Activated naive CD8-positive, alpha-beta T cell treated with anti-CD3 and anti-CD28 coated beads, Interleukin-2, amount 50 U/mL, for 24 hours (primary cell): ENCODE measurements at regions not wholly inside any gene's neighbourhood (a gene's known extent, or its start where the extent isn't known, plus 50 kb on each side); places are given as distances from the start of the nearest gene placed in this dataset.
"Not testable (repeated sequence)": the region's sequence is repeated elsewhere in the genome, so short reads cannot be mapped to it uniquely, and the experiment has no call there.

ENCODE experiments used
- ATAC-seq: fragments of 150-1000 bp; cut with Tn5 transposase; one replicate; pipeline ENCODE4 v1.10.0; 2021
- DNase-seq: peaks from one replicate; pipeline ENCODE4 v3.0.0; 2021
- H3K27ac Mint-ChIP-seq: one replicate; pipeline ENCODE4 v1.8.0; 2021; ENCODE audit warnings: mild to moderate bottlenecking, mixed read lengths
- H3K27me3 Mint-ChIP-seq: one replicate; pipeline ENCODE4 v1.8.0; 2021; ENCODE audit warnings: mixed read lengths
- H3K36me3 Mint-ChIP-seq: one replicate; pipeline ENCODE4 v1.8.0; 2021; ENCODE audit warnings: low read depth, mixed read lengths
- H3K4me1 Mint-ChIP-seq: one replicate; pipeline ENCODE4 v1.8.0; 2021; ENCODE audit warnings: mixed read lengths
- H3K4me3 Mint-ChIP-seq: one replicate; pipeline ENCODE4 v1.8.0; 2021; ENCODE audit warnings: mild to moderate bottlenecking, moderate library complexity, mixed read lengths
- H3K9me3 Mint-ChIP-seq: one replicate; pipeline ENCODE4 v1.8.0; 2021; ENCODE audit warnings: mixed read lengths

DNA sequence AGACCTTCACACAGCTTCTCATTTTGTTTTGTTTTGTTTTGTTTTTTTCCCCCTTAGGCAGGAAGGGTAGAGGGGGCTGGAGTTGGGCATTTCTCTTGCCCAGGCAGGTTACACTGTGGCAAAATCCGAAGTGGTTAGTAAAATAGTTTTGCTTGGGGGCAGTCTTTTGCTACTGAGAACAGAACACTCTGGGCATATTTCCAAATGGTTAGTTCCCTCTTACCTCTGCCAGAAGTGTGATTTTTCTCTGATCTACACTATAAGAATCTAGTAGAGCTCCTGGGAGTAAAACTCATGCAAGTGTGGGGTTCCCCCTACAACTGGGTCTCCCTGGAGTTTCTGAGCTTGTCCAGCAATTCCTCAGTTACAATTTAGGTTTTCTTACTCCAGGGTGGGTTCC, 61.7 kb downstream of the NPS start:
- no peaks in the 10 kb centered on the region for H3K36me3 Mint-ChIP-seq
- no peaks in the 10 kb centered on the region for H3K27me3 Mint-ChIP-seq
- ATAC-seq = no peak
- DNase-seq = no peak
- no peaks in the 10 kb centered on the region for H3K9me3 Mint-ChIP-seq
- no peaks in the 10 kb centered on the region for H3K4me1 Mint-ChIP-seq
- no peak overlapping the region for H3K4me3 Mint-ChIP-seq
- H3K27ac Mint-ChIP-seq = no peak overlapping the region

DNA sequence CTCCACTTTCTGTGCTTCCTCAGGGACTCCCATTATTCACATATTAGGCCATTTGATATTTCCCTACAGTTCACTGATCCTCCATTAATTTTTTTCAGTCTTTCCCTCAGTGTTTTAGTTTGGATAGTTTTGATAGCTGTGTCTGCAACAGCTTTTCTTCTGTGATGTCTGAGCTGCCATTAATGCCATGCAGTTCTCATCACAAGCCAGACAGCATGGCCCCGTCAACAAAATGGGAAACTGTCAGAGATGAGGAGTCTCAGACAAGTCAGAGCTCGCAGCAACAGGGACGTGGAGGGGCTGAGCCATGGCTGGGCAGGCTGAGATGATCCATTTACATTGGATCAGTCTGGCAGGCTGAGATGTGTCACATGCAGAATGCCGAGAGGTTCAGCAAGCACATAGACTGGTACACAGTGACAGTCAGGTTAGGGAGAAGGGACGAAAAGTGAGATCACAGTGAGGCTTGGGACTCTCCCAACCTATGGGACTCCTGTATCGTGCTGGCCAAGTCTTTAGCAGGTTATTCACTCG, 65.4 kb downstream of the NPS start:
- Mint-ChIP-seq H3K27ac (no peak overlapping the region), H3K36me3 (no peaks in the 10 kb centered on the region), H3K4me1 (no peaks in the 10 kb centered on the region), H3K9me3 (no peaks in the 10 kb centered on the region), H3K27me3 (no peaks in the 10 kb centered on the region), H3K4me3 (no peak overlapping the region)
- ATAC-seq (no peak), DNase-seq (no peak)

DNA sequence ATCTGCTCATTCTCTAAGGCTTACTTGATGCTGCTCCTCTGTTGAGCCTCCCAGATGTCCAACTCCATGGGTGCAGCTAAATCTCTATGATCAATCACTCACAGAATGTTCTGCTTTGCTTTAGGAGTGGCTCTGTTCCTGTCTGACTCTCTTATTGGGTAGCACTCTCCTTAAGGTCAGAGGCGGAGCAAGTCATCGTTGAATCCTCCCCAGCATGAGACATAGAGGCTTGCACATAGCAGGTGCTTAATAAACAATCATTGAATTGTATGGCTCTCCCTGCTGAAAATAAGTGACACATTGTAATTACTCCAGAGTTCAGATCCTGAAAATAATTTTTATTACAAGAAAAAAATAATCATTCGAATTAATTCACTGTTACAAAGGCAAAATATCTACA, 69.7 kb downstream of the NPS start:
- peaks cover 1% of the 10 kb centered on the region for H3K27me3 Mint-ChIP-seq
- H3K9me3 Mint-ChIP-seq = no peaks in the 10 kb centered on the region
- DNase-seq (no peak), ATAC-seq (no peak)
- H3K4me3 Mint-ChIP-seq = no peak overlapping the region
- no peaks in the 10 kb centered on the region for H3K4me1 Mint-ChIP-seq
- no peak overlapping the region for H3K27ac Mint-ChIP-seq
- H3K36me3 Mint-ChIP-seq = no peaks in the 10 kb centered on the region

DNA sequence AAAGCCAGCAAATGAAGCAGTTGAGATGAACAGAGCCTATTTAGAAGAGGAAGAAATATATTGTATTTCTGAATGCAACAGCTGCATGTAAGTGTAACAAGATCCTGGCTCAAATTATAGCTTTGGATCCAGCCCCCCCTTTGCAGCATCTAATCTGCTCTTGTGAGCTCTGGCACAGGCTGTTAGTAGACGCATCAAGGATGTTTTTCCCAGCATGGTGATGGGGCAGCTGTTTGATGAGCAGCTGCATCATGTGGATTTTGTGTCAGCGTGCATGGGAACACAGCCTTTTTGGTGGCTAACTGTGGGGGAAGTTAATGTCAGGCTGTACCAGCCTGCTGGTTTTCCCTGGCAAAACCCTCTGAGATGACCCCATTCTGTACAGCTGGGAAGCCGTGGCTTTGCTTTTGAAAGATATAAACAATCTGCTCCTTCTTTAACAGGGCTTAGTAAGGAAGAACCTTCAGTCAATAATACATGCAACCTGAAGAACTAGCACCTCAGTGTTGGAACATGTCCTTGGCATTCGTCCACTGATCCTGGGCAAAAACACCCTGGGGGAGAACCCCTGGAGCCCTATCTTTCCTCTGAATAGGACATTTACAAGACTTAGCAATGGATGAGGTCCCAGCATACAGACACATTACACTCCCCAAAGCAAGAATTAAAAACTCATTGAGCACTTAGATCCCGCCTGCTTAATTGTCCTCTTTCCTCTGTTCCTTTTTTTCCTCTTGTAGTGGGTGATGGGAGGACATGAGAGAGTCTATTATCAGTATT, 70.6 kb downstream of the NPS start:
- no peak for ATAC-seq
- Mint-ChIP-seq H3K27me3 (peaks cover 4% of the 10 kb centered on the region), H3K9me3 (peaks cover 3% of the 10 kb centered on the region), H3K27ac (no peak overlapping the region), H3K4me1 (no peaks in the 10 kb centered on the region), H3K4me3 (no peak overlapping the region), H3K36me3 (no peaks in the 10 kb centered on the region)
- DNase-seq = no peak

DNA sequence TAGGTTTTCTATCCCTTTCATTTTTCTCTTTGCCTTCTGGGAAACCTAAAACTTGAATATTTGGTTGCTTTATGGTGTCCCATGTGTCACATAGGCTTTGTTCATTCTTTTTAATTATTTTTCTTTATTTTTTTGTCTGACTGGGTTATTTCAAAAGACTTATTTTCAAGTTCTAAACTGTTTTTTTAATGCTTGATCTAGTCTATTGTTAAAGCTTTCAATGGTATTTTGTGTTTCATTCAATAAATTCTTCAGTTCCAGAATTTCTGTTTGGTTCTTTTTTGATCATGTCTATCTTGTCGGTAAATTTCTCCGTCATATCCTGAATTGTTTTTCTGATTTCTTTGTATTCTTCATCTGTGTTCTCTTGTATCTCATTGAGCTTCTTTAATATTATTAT, 86.8 kb downstream of the NPS start:
- ATAC-seq (no peak), DNase-seq (no peak)
- no peak overlapping the region for H3K4me3 Mint-ChIP-seq
- H3K27me3 Mint-ChIP-seq = peaks cover 2% of the 10 kb centered on the region
- H3K27ac Mint-ChIP-seq = no peak overlapping the region
- H3K9me3 Mint-ChIP-seq = peaks cover 23% of the 10 kb centered on the region
- no peaks in the 10 kb centered on the region for H3K4me1 Mint-ChIP-seq
- no peaks in the 10 kb centered on the region for H3K36me3 Mint-ChIP-seq

DNA sequence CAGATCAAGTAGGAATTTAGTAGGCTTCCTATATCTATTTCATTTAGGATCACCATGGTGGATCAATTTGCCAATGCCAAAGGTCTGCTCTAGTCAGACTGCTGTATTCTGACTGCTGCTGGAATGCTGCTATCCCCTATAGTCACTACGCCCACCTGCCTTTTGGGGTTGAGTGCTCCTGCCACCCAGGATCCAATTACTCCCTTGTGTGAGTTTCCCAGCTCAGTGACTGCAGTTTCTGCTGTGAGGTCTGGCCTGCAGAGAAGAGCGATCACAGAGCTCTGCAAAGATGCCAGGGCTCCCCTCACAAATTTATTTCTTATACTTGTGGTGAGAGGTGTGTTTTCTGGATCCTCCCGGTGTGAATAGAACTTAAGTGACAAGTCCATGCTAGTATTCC, 88.1 kb upstream of the FOXI2 start:
- Mint-ChIP-seq H3K27ac (no peak overlapping the region), H3K27me3 (no peaks in the 10 kb centered on the region), H3K4me3 (no peak overlapping the region), H3K36me3 (no peaks in the 10 kb centered on the region), H3K4me1 (no peaks in the 10 kb centered on the region), H3K9me3 (no peaks in the 10 kb centered on the region)
- ATAC-seq = no peak
- no peak for DNase-seq

DNA sequence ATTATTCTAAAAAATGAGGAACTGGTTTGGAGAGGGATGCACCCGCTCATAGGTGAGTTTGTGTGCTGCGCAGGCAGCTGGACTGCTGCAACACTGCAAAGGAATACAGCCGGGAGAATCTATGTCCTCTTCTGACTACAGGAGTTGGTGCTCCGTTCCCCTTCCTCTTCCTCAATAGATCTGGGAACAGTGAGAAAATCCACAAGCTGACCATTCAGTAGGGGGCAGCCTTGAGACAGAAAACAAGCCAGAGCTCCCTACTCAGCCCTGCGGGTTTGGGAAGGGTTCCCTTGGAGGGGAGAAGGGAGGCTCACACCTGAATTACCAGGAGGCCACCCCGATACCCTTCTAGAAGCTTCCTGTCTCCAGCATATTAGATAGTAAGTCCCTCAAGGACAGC, 87.3 kb upstream of the FOXI2 start:
- DNase-seq = peak; percentile 2
- no peaks in the 10 kb centered on the region for H3K27me3 Mint-ChIP-seq
- no peak for ATAC-seq
- H3K4me1 Mint-ChIP-seq = no peaks in the 10 kb centered on the region
- H3K27ac Mint-ChIP-seq = no peak overlapping the region
- H3K36me3 Mint-ChIP-seq = no peaks in the 10 kb centered on the region
- H3K9me3 Mint-ChIP-seq = no peaks in the 10 kb centered on the region
- no peak overlapping the region for H3K4me3 Mint-ChIP-seq

DNA sequence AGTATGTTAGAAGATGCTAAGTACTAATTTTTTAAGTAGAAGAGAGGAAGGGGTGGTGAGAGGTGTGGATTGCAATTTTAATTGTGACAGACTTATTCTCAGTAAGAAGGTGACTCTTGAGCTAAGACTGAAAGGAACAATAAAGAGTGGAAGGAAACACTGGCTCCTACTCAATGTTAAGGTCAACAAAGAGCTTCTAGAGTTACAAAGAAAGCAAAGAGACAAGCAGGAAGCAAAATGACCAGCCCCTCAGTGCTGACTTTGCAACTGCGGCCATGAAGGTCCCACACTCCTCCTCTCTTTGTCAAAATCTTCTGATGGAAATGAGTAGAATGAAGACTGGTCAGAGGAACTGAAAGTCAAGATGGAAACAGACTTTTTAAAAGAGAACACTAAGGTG, 79.9 kb upstream of the FOXI2 start:
- no peaks in the 10 kb centered on the region for H3K4me1 Mint-ChIP-seq
- ATAC-seq = no peak
- no peak for DNase-seq
- H3K27ac Mint-ChIP-seq = no peak overlapping the region
- no peak overlapping the region for H3K4me3 Mint-ChIP-seq
- no peaks in the 10 kb centered on the region for H3K36me3 Mint-ChIP-seq
- no peaks in the 10 kb centered on the region for H3K9me3 Mint-ChIP-seq
- H3K27me3 Mint-ChIP-seq = no peaks in the 10 kb centered on the region

DNA sequence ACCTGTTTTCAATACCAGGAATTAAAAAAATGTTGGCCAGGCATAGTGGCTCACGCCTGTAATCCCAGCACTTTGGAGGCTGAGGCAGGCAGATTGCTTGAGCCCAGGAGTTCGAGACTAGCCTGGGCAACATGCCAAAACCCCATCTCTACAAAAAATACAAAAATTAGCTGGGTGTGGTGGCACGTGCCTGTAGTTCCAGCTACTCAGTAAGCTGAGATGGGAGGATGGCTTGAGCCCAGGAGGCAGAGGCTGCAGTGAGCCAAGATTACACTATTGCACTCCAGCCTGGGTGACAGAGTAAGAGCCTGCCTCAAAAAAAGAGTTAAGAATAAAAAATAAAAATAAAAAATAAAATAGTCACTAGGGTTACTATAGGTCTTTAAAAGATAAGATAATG, 60.6 kb upstream of the FOXI2 start:
- not testable (repeated sequence) for DNase-seq, H3K27me3 Mint-ChIP-seq, H3K36me3 Mint-ChIP-seq, ATAC-seq, H3K9me3 Mint-ChIP-seq, H3K4me1 Mint-ChIP-seq, H3K4me3 Mint-ChIP-seq, H3K27ac Mint-ChIP-seq

DNA sequence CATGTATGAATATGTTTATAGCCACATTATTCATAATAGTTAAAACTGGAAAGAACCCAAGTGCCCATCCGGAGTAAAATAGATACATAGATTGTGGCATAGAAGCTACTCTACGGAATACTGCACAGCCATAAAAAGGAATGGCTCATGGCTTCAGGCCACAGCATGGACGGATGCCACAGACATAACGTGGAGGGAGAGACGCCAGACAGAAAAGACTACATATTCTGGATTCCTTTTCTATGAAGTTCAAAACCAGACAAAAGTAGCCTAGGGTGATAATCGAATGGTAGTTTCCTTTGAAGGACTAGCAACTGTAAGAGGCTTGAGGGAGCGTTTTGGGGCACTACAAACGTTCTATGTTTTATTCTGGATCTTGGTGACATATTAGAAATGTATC, 58.9 kb upstream of the FOXI2 start:
- ATAC-seq (no peak), DNase-seq (no peak)
- H3K4me1 Mint-ChIP-seq = no peaks in the 10 kb centered on the region
- H3K27ac Mint-ChIP-seq = no peak overlapping the region
- no peak overlapping the region for H3K4me3 Mint-ChIP-seq
- no peaks in the 10 kb centered on the region for H3K36me3 Mint-ChIP-seq
- H3K27me3 Mint-ChIP-seq = peaks cover 3% of the 10 kb centered on the region
- H3K9me3 Mint-ChIP-seq = no peaks in the 10 kb centered on the region

DNA sequence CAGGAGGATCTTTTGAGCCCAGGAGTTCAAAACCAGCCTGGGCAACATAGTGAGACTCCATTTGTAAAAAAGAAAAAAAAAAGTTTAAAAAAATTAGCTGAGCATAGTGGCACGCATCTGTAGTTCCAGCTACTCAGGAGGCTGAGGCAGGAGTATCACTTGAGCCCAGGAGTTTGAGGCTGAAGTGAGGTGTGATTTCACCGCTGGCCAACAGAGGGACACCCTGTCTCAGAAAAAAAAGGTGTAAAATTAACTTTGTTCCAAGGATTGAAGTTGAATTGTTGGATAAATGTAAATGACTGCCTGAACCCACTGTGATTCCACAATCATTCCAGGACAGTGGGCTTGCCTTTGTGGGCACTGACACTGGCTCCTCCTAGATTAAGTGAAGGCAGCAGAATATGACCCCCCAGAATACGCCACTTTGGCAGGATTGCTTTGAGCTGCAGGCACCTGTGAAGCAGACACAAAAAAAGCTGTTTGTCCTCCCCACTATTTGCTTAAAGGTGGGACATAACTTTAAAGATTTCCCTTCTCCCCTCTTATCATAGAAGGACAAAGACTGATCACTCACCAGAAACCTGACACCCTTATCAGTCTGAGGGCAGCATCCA, 57.2 kb upstream of the FOXI2 start:
- Mint-ChIP-seq H3K9me3 (no peaks in the 10 kb centered on the region), H3K4me1 (no peaks in the 10 kb centered on the region), H3K36me3 (no peaks in the 10 kb centered on the region), H3K27ac (no peak overlapping the region), H3K4me3 (no peak overlapping the region), H3K27me3 (peaks cover 6% of the 10 kb centered on the region)
- DNase-seq = no peak
- no peak for ATAC-seq
